NCI-H146 treated with DMSO at 0.1 percent for 48 hours (cell line): ENCODE measurements at regions not wholly inside any gene's neighbourhood (a gene's known extent, or its start where the extent isn't known, plus 50 kb on each side); places are given as distances from the start of the nearest gene placed in this dataset.
"Not testable (repeated sequence)": the region's sequence is repeated elsewhere in the genome, so short reads cannot be mapped to it uniquely, and the experiment has no call there.

Experiments used
- DNase-seq: peaks from one replicate; lab custom pipeline; 2025; ENCODE audit not compliant: unreplicated experiment; lab: John Stamatoyannopoulos, UW

- not testable (repeated sequence) for DNase-seq
These were observed 63.2 kb upstream of the IER3 start for GRCh38 chr6:30807566-30807965.

GRCh38 chr6:30806581-30807183 lies 62.3 kb upstream of the IER3 start:
- no peak for DNase-seq

- no peak for DNase-seq
These were observed 60.0 kb upstream of the IER3 start for GRCh38 chr6:30804333-30804732.

- DNase-seq, result no peak
These were observed 58.4 kb upstream of the IER3 start for GRCh38 chr6:30802731-30803130.

GRCh38 chr6:30801950-30802349 lies 57.6 kb upstream of the IER3 start:
- no peak for DNase-seq

GRCh38 chr6:30800871-30801270 lies 56.5 kb upstream of the IER3 start:
- DNase-seq, result no peak

GRCh38 chr6:30799210-30799609 lies 54.9 kb upstream of the IER3 start:
- peak; percentile 10 for DNase-seq

- no peak for DNase-seq
These were observed 54.1 kb upstream of the IER3 start for GRCh38 chr6:30798494-30798893.

- DNase-seq, result no peak
These were observed 51.4 kb upstream of the IER3 start for GRCh38 chr6:30795549-30796293.
